ENCODE measurements at regions not wholly inside any gene's neighbourhood (a gene's known extent, or its start where the extent isn't known, plus 50 kb on each side); places are given as distances from the start of the nearest gene placed in this dataset.
"Not testable (repeated sequence)": the region's sequence is repeated elsewhere in the genome, so short reads cannot be mapped to it uniquely, and the experiment has no call there.

DNA sequence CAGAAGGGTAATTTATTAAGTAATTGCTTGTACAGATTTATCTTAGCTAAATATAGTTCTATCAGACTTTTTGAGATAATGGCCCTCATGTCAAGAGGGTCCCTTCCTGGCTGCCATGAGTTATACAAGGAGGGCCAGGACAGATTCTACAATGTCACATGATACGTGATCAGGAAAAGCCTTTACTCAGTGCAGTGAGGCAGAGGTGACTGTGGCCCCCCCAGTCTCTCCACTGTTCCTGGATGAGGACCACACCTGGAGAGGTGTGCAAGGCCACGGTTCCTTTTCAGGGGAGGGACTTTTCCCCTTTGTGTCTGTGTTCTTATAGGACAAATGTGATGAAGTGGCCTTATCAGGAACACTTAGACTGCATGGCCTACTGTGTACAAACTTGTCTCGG, 54.3 kb upstream of the LRCH1 start:
- no peak for TF ChIP-seq CTCF (conservative IDR thresholded peaks at IDR 0.05; ENCODE audit: low read depth, low read length)
- no peak overlapping the region for H3K4me3 ChIP-seq (ENCODE audit: low read depth, low read length)
- no peak for DNase-seq (ENCODE audit: low read depth)

GRCh38 chr13:46496086-46496485, 56.9 kb upstream of the LRCH1 start:
- TF ChIP-seq CTCF (conservative IDR thresholded peaks at IDR 0.05; ENCODE audit: low read depth, low read length) = no peak
- H3K4me3 ChIP-seq (ENCODE audit: low read depth, low read length) = no peak overlapping the region
- no peak for DNase-seq (ENCODE audit: low read depth)

- no peak for DNase-seq (ENCODE audit: low read depth)
- H3K4me3 ChIP-seq (ENCODE audit: low read depth, low read length) = no peak overlapping the region
- no peak for TF ChIP-seq CTCF (conservative IDR thresholded peaks at IDR 0.05; ENCODE audit: low read depth, low read length)
Measured at GRCh38 chr13:46495651-46496050, 57.3 kb upstream of the LRCH1 start.

- DNase-seq (ENCODE audit: low read depth) = no peak
- TF ChIP-seq CTCF (conservative IDR thresholded peaks at IDR 0.05; ENCODE audit: low read depth, low read length) = no peak
- no peak overlapping the region for H3K4me3 ChIP-seq (ENCODE audit: low read depth, low read length)
Measured at GRCh38 chr13:46495066-46495465, 57.9 kb upstream of the LRCH1 start.

- H3K4me3 ChIP-seq (ENCODE audit: low read depth, low read length) = no peak overlapping the region
- DNase-seq (ENCODE audit: low read depth) = no peak
- peak; percentile 72 for TF ChIP-seq CTCF (conservative IDR thresholded peaks at IDR 0.05; ENCODE audit: low read depth, low read length)
Measured at GRCh38 chr13:46492946-46493345, 60.0 kb upstream of the LRCH1 start.

GRCh38 chr13:46491641-46492040, 61.3 kb upstream of the LRCH1 start:
- DNase-seq (ENCODE audit: low read depth) = no peak
- no peak for TF ChIP-seq CTCF (conservative IDR thresholded peaks at IDR 0.05; ENCODE audit: low read depth, low read length)
- no peak overlapping the region for H3K4me3 ChIP-seq (ENCODE audit: low read depth, low read length)

- not testable (repeated sequence) for DNase-seq (ENCODE audit: low read depth); H3K4me3 ChIP-seq (ENCODE audit: low read depth, low read length)
Measured at GRCh38 chr13:46490713-46491112, 62.3 kb upstream of the LRCH1 start.

- no peak for DNase-seq (ENCODE audit: low read depth)
- H3K4me3 ChIP-seq (ENCODE audit: low read depth, low read length) = no peak overlapping the region
- no peak for TF ChIP-seq CTCF (conservative IDR thresholded peaks at IDR 0.05; ENCODE audit: low read depth, low read length)
Measured at GRCh38 chr13:46490129-46490528, 62.8 kb upstream of the LRCH1 start.

Data from epithelial cell of proximal tubule (primary cell).